Adrenal gland (tissue), 9 donors: ENCODE measurements at regions not wholly inside any gene's neighbourhood (a gene's known extent, or its start where the extent isn't known, plus 50 kb on each side); places are given as distances from the start of the nearest gene placed in this dataset.

Experiments used
- DNase-seq, 7 donors: peaks; one replicate each; pipeline ENCODE4 v3.0.0-alpha.2; 2019 to 2020
- H3K27ac ChIP-seq, 5 donors: fragments of 200-600 bp; sonication (generic) in 4 of 5; 1 replicate in 3 of 5; 2 replicates in 2 of 5; pipeline versions ENCODE4 v1.5.1 to v1.8.0; 2016 to 2020; ENCODE audit warnings: mild to moderate bottlenecking in 1 of 5
- H3K27me3 ChIP-seq: fragments of 200-600 bp; 2 replicates; pipeline ENCODE4 v1.8.0; 2021
- H3K36me3 ChIP-seq, 2 donors: fragments of 200-600 bp; replicated peaks in 1 of 2; 1 replicate in 1 of 2; 2 replicates in 1 of 2; pipeline versions ENCODE4 v1.5.1 to v1.8.0; 2018 to 2022
- H3K4me1 ChIP-seq, 2 donors: fragments of 200-600 bp; replicated peaks in 1 of 2; 1 replicate in 1 of 2; 2 replicates in 1 of 2; pipeline versions ENCODE4 v1.5.1 to v1.8.0; 2018 to 2021
- H3K4me3 ChIP-seq, 4 donors: fragments of 200-600 bp; sonication (generic) in 3 of 4; one replicate each; pipeline ENCODE4 v1.5.1; 2016 to 2018
- H3K9me3 ChIP-seq, 3 donors: fragments of 200-600 bp; sonication (generic) in 1 of 3; replicated peaks in 1 of 3; 1 replicate in 2 of 3; 2 replicates in 1 of 3; pipeline versions ENCODE4 v1.5.1 to v1.8.0; 2016 to 2021
- CTCF ChIP-seq, 6 experiments: fragments of 450-650 bp in 4 of 6; fragments of 200-600 bp in 2 of 6; sonication (generic) in 1 of 6; IDR thresholded peaks; 1 replicate in 5 of 6; 2 replicates in 1 of 6; pipeline versions ENCODE4 v1.5.1 to v1.8.0; 2016 to 2021; ENCODE audit warnings: antibody characterized with exemption in 6 of 6, mild to moderate bottlenecking in 2 of 6, moderate library complexity in 1 of 6
- POLR2A ChIP-seq, 2 donors: fragments of 450-650 bp; IDR thresholded peaks; one replicate each; pipeline ENCODE4 v1.6.1; 2017; ENCODE audit warnings: antibody characterized with exemption in 2 of 2, mild to moderate bottlenecking in 2 of 2, moderate library complexity in 1 of 2
- WGBS, 4 donors: extraction: QIAGEN DNeasy Blood & Tissue Kit in 2 of 4; methylation state at CpG; one replicate each; pipeline versions ENCODE4 v1.1.5 to v1.1.7; 2013 to 2017; 5-methylcytosine and 5-hydroxymethylcytosine counted together
- intact Hi-C, 2 donors: fragments of 100-400 bp; cut with DNase I; formaldehyde crosslinking; loops; one replicate each; pipeline versions ENCODE4 v1.14.1 to v1.15.0; 2022 to 2023
- donor health status: healthy with polysubstance abuse.
- donor health status: Bipolar disorder and iron deficiency.
- donor health status: DM: yes; HTN: yes; CAD: no.
- donor health status: DM: no; HTN: no; CAD: no.
- donor health status: DM: no; HTN: no; CAD: no.

- Histone ChIP-seq H3K27ac (no peak overlapping the region), H3K27me3 (no peaks in the 10 kb centered on the region), H3K4me1 (no peaks in the 10 kb centered on the region), H3K4me3 (no peak overlapping the region), H3K9me3 (no peaks in the 10 kb centered on the region), H3K36me3 (no peaks in the 10 kb centered on the region)
- DNase-seq = no peak
- intact Hi-C loops = no loop called here
- WGBS, 4 donors = 64 to 78% (median 70%) methylated on average over 6 of the region's 6 CpGs
- TF ChIP-seq POLR2A (IDR thresholded peaks at IDR 0.05) (no peak), CTCF (IDR thresholded peaks at IDR 0.05) (no peak)
Measured at GRCh38 chr5:68015381-68016302, 199.9 kb upstream of the PIK3R1 start.

- H3K27ac ChIP-seq = no peak overlapping the region
- H3K9me3 ChIP-seq = no peaks in the 10 kb centered on the region
- H3K4me3 ChIP-seq = no peak overlapping the region
- H3K4me1 ChIP-seq = no peaks in the 10 kb centered on the region
- WGBS, 4 donors = 55 to 77% (median 69%) methylated on average over 1 of the region's 1 CpG
- DNase-seq = no peak
- H3K27me3 ChIP-seq = no peaks in the 10 kb centered on the region
- TF ChIP-seq CTCF (IDR thresholded peaks at IDR 0.05) (no peak), POLR2A (IDR thresholded peaks at IDR 0.05) (no peak)
- intact Hi-C loops = no loop called here
- no peaks in the 10 kb centered on the region for H3K36me3 ChIP-seq
Measured at GRCh38 chr5:68012831-68013230, 202.7 kb upstream of the PIK3R1 start.

GRCh38 chr5:68012429-68012828 lies 203.1 kb upstream of the PIK3R1 start:
- H3K27me3 ChIP-seq = no peaks in the 10 kb centered on the region
- no peak for DNase-seq
- WGBS, 4 donors = 0 to 90% (median 72%) methylated on average over 1 of the region's 1 CpG
- H3K4me1 ChIP-seq = no peaks in the 10 kb centered on the region
- no peaks in the 10 kb centered on the region for H3K36me3 ChIP-seq
- H3K9me3 ChIP-seq = no peaks in the 10 kb centered on the region
- TF ChIP-seq POLR2A (IDR thresholded peaks at IDR 0.05) (no peak), CTCF (IDR thresholded peaks at IDR 0.05) (no peak)
- intact Hi-C loops = no loop called here
- no peak overlapping the region for H3K27ac ChIP-seq
- H3K4me3 ChIP-seq = no peak overlapping the region

- no peak overlapping the region for H3K27ac ChIP-seq
- intact Hi-C loops = no loop called here
- H3K4me3 ChIP-seq = no peak overlapping the region
- TF ChIP-seq POLR2A (IDR thresholded peaks at IDR 0.05) = no peak
- TF ChIP-seq CTCF (IDR thresholded peaks at IDR 0.05) = no peak
- H3K4me1 ChIP-seq = no peaks in the 10 kb centered on the region
- no peaks in the 10 kb centered on the region for H3K9me3 ChIP-seq
- H3K36me3 ChIP-seq = no peaks in the 10 kb centered on the region
- DNase-seq = no peak
- no peaks in the 10 kb centered on the region for H3K27me3 ChIP-seq
Measured at GRCh38 chr5:68011801-68012200, 203.8 kb upstream of the PIK3R1 start.
